Activated CD8-positive, alpha-beta T cell treated with anti-CD3 and anti-CD28 coated beads for 36 hours (primary cell): ENCODE measurements at regions not wholly inside any gene's neighbourhood (a gene's known extent, or its start where the extent isn't known, plus 50 kb on each side); places are given as distances from the start of the nearest gene placed in this dataset.

Experiments used
- ATAC-seq: fragments of 200-7000 bp; cut with Tn5 transposase; one replicate; pipeline ENCODE4 v1.10.0; 2021; ENCODE audit warnings: mild to moderate bottlenecking, moderate library complexity
- CTCF ChIA-PET: fragments of 350-600 bp; sonication (Branson Sonifier 250); formaldehyde crosslinking; loops from one replicate; lab custom pipeline; 2021; ENCODE audit warnings: antibody characterized with exemption; lab: Charles Lee
- POLR2A ChIA-PET: fragments of 350-600 bp; sonication (Branson Sonifier 250); formaldehyde crosslinking; loops from one replicate; lab custom pipeline; 2021; ENCODE audit warnings: antibody characterized with exemption; lab: Charles Lee
- DNase-seq: peaks from one replicate; pipeline ENCODE4 v3.0.0-alpha.2; 2020
- H3K27ac Mint-ChIP-seq: one replicate; pipeline ENCODE4 v1.8.0; 2021; ENCODE audit warnings: mild to moderate bottlenecking, mixed read lengths
- H3K27me3 Mint-ChIP-seq: one replicate; pipeline ENCODE4 v1.8.0; 2021; ENCODE audit warnings: mixed read lengths
- H3K36me3 Mint-ChIP-seq: one replicate; pipeline ENCODE4 v1.8.0; 2021; ENCODE audit warnings: low read depth, mixed read lengths
- H3K4me1 Mint-ChIP-seq: one replicate; pipeline ENCODE4 v1.8.0; 2021; ENCODE audit warnings: low read depth, mixed read lengths
- H3K4me3 Mint-ChIP-seq: one replicate; pipeline ENCODE4 v1.8.0; 2021; ENCODE audit warnings: mild to moderate bottlenecking, moderate library complexity, mixed read lengths
- H3K9me3 Mint-ChIP-seq: one replicate; pipeline ENCODE4 v1.8.0; 2021; ENCODE audit warnings: mixed read lengths
- intact Hi-C: fragments of 100-400 bp; cut with micrococcal nuclease; formaldehyde crosslinking; loops from one replicate; pipeline ENCODE4 v1.10.0; 2022
- TF ChIP-seq, protein P1 (sequence below): fragments of 200-600 bp; IDR thresholded peaks from one replicate; pipeline ENCODE4 v1.8.0; 2022; ENCODE audit warnings: antibody characterized with exemption, mild to moderate bottlenecking

- TF ChIP-seq, protein P1, sequence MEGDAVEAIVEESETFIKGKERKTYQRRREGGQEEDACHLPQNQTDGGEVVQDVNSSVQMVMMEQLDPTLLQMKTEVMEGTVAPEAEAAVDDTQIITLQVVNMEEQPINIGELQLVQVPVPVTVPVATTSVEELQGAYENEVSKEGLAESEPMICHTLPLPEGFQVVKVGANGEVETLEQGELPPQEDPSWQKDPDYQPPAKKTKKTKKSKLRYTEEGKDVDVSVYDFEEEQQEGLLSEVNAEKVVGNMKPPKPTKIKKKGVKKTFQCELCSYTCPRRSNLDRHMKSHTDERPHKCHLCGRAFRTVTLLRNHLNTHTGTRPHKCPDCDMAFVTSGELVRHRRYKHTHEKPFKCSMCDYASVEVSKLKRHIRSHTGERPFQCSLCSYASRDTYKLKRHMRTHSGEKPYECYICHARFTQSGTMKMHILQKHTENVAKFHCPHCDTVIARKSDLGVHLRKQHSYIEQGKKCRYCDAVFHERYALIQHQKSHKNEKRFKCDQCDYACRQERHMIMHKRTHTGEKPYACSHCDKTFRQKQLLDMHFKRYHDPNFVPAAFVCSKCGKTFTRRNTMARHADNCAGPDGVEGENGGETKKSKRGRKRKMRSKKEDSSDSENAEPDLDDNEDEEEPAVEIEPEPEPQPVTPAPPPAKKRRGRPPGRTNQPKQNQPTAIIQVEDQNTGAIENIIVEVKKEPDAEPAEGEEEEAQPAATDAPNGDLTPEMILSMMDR: no peak
- Mint-ChIP-seq H3K4me1 (no peaks in the 10 kb centered on the region), H3K4me3 (no peak overlapping the region), H3K36me3 (no peaks in the 10 kb centered on the region), H3K27me3 (no peaks in the 10 kb centered on the region), H3K9me3 (no peaks in the 10 kb centered on the region), H3K27ac (no peak overlapping the region)
- no peak for DNase-seq
- ATAC-seq: no peak
- ChIA-PET POLR2A (no interaction called here), CTCF (no interaction called here)
- intact Hi-C loops: no loop called here
Measured at GRCh38 chrX:21158678-21159077, 215.5 kb upstream of the CNKSR2 start.

DNA sequence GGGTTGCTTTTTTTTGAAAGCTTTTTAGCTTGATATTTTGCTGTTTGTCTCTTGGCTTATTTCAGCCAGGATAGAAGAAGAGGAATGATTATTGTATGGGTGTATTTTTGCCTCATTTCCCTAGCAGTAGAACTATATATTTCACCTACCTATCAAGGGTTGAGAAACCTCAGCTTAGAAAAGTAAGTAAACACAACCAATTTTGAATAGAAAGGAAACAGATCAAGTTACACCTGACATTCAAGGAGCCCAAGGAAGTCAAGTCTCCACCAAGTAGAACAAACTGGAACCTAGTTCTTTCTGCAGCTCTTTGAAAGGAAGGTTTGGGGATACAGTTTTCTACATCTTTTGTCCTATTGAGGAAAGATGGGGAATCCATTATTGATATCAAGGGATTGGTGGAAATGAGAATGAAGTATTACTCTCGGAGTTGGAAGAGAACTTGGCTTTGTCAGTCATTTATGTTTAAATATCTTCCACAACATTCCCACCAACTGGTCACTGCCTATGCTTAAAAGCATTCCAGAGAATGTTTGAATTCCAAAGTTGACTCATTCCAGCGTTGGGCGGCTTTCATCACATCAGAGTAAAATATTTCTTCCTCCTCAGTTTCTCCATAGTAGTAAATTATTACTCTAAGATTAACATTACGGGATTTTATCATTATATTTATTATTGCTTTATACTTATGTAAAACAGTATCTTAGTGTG, 207.8 kb upstream of the CNKSR2 start:
- H3K4me1 Mint-ChIP-seq: no peaks in the 10 kb centered on the region
- H3K4me3 Mint-ChIP-seq: no peak overlapping the region
- intact Hi-C loops: no loop called here
- CTCF ChIA-PET: interaction anchor here (0.8 kb wide), 1 partner anchor 636 kb away, joined by 3 read pairs; no protein-coding TSS in a partner anchor
- DNase-seq: no peak
- TF ChIP-seq, protein P1: no peak
- H3K27ac Mint-ChIP-seq: no peak overlapping the region
- POLR2A ChIA-PET: no interaction called here
- H3K36me3 Mint-ChIP-seq: no peaks in the 10 kb centered on the region
- ATAC-seq: no peak
- H3K27me3 Mint-ChIP-seq: no peaks in the 10 kb centered on the region
- H3K9me3 Mint-ChIP-seq: no peaks in the 10 kb centered on the region

DNA sequence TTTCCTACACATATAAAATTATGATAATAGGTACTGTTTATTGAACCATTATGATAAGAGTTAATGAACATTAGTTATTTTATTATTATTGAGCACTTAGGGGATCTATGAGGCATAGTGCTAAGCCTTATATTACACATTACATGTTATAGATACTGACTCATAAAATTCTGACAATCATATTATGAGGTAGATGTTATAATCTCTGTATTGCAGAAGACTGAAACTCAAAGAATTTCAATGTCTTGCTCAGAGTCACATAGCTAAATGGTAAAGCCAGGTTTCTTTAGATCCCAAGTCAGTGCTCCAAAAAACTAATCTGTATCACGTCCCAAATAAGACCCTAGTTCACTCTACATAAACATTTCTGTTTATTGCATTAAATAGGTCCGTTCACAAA, 207.2 kb upstream of the CNKSR2 start:
- ChIA-PET CTCF (no interaction called here), POLR2A (no interaction called here)
- Mint-ChIP-seq H3K36me3 (no peaks in the 10 kb centered on the region), H3K4me3 (no peak overlapping the region), H3K27me3 (no peaks in the 10 kb centered on the region), H3K27ac (no peak overlapping the region), H3K9me3 (no peaks in the 10 kb centered on the region), H3K4me1 (no peaks in the 10 kb centered on the region)
- intact Hi-C loops: no loop called here
- TF ChIP-seq, protein P1: no peak
- DNase-seq (no peak), ATAC-seq (no peak)

GRCh38 chrX:21167494-21167893, 206.7 kb upstream of the CNKSR2 start:
- Mint-ChIP-seq H3K27ac (no peak overlapping the region), H3K36me3 (no peaks in the 10 kb centered on the region), H3K9me3 (no peaks in the 10 kb centered on the region), H3K4me1 (no peaks in the 10 kb centered on the region), H3K27me3 (no peaks in the 10 kb centered on the region), H3K4me3 (no peak overlapping the region)
- TF ChIP-seq, protein P1: no peak
- POLR2A ChIA-PET: no interaction called here
- intact Hi-C loops: no loop called here
- ATAC-seq: no peak
- no peak for DNase-seq
- CTCF ChIA-PET: no interaction called here

DNA sequence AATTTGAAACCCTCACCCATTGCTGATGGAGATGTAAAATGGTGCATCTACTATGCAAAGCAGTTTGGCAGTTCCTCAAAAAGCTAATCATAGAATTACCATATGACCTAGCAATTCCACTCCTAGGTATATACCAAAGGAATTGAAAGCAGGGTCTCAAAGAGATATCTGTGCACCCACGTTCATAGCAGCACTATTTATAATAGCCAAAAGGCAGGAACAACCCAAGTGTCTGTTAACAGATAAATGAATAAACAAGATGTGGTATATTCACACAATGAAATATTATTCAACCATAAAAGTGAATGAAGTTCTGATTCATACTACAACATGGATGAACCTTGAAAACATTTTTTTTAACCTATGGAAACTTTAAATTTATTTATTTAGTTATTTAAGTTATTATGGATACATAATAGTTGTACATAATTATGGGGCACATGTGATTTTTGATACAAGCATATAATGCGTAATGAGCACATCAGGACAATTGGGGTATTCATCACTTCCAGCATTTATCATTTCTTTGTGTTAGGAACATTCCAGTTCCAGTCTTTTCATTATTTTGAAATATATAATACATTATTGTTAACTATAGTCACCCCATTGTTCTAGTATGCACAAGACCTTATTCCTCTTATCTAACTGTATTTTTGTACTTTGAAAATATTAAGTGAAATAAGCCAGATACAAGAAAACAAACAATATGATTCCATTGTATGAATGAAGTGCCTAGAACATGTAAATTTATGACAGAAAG, 205.6 kb upstream of the CNKSR2 start:
- Mint-ChIP-seq H3K4me3 (no peak overlapping the region), H3K27ac (no peak overlapping the region), H3K27me3 (no peaks in the 10 kb centered on the region), H3K4me1 (no peaks in the 10 kb centered on the region), H3K9me3 (no peaks in the 10 kb centered on the region), H3K36me3 (no peaks in the 10 kb centered on the region)
- ChIA-PET CTCF (no interaction called here), POLR2A (no interaction called here)
- ATAC-seq (no peak), DNase-seq (no peak)
- intact Hi-C loops: no loop called here
- TF ChIP-seq, protein P1: no peak
